RCC 7860 (cell line): ENCODE measurements at regions not wholly inside any gene's neighbourhood (a gene's known extent, or its start where the extent isn't known, plus 50 kb on each side); places are given as distances from the start of the nearest gene placed in this dataset.

Experiments used
- DNase-seq: peaks from one replicate; pipeline ENCODE4 v3.0.0-alpha.2; 2015; ENCODE audit warnings: low spot score
- FAIRE-seq: peaks from 2 replicates; lab custom pipeline; 2012; peaks lifted over from hg19 to GRCh38; lab: Jason Lieb, UNC

DNA sequence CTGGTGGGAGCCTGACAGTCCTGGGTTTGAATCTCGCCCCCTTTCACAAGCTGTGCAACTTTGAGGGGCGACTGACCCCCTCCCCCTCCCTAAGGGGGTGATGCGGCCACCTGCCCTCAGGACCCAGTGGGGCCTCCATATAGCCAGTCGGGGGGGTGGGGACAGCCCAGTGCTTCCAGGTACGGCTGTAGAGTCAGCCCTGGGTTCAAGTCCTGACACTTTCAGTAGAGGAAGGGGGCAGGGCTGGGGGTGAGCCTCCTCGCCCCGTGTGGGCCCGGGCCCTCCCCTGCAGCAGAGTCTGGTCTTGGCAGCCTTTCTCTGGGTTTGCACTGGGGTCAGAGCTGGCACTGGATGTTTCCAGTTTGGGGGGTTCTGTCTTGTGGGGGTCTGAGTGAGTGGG is 216.3 kb downstream of the C9orf50 start:
- DNase-seq (no peak), FAIRE-seq (no peak)

DNA sequence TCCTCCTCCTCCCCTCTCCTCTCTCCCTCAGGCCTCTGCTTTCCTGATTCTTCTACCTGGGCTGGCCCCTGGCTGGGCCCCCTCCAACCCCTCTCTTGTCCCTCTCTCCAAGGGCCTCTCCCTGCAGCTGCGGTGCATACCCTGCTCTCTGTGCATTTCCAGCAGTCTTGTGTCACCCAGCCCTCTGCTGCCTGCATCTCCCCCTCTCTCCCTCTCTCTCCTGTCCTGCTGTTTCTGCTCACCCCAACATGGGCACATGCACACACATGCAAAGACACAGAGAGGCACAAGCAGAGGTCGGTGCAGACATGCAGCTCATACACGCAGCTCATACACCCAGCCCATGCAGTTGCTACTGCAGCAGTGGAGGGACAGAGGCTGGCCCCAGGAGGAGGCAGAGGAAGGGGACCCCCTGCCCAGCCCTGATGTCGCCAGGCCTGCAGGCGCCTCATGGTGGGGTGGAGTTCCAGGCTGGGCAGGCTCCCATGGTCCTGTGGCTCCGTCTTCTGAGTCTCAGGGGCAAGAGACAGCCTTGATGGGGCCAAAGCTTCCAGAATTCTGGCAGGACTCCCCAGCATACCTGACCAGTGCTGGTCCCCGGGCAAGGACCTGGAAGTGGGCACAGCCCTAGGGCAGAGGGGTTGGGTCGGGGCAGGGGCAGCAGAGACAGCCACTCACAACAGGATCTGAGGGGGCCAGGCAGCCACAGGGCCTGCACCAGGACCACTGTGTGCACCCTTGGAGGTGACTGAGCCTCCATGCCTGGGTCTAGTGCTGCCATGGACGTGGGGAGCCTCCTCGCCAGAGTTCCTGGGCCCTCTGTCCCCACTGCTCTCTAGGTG is 216.9 kb downstream of the C9orf50 start:
- FAIRE-seq = no peak
- no peak for DNase-seq

DNA sequence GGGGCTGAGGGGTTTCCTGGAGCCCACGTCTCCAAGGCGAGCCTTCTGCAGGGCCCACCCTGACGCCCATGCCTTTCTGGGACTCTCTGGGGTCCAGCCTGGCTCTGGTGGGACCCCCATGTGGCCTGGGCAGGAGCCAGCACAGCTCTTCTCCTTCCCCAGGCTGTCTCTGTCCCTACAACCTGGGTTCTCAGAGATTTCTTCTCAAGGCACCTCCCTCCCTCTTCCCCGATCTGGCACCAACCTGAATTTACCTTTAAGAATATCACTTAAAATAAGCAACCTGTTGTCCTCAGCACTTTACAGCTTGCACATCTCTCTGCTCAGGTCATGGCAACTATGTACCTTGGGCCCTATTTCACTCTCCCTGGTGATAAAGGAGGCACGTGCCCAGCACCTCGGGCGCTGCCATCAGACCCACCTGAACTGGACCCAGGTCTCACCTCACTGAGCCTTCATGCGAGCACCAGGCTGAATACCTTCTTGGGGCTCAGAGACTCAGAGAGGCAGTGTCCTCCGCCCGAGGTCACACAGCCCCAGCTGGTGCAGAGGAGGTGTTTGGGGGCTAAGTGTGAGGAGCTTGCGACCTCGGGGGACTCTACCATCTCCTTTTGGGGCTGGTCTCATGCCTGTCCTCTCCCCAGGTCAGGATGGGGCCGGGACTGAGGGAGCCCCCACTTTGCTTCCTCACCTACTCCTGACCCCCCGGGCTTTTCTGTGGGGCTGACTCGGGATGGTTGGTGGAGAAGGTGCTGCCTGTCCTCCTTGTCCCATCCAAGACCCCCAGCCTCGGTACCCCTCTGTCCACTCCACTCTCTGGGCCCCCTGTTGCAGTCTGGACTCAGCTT is 217.7 kb downstream of the C9orf50 start:
- no peak for FAIRE-seq

GRCh38 chr9:129402371-129402739 is 218.5 kb downstream of the C9orf50 start:
- DNase-seq (no peak), FAIRE-seq (no peak)

More for the DNA sequence above, 217.7 kb downstream of the C9orf50 start:
- DNase-seq = no peak

DNA sequence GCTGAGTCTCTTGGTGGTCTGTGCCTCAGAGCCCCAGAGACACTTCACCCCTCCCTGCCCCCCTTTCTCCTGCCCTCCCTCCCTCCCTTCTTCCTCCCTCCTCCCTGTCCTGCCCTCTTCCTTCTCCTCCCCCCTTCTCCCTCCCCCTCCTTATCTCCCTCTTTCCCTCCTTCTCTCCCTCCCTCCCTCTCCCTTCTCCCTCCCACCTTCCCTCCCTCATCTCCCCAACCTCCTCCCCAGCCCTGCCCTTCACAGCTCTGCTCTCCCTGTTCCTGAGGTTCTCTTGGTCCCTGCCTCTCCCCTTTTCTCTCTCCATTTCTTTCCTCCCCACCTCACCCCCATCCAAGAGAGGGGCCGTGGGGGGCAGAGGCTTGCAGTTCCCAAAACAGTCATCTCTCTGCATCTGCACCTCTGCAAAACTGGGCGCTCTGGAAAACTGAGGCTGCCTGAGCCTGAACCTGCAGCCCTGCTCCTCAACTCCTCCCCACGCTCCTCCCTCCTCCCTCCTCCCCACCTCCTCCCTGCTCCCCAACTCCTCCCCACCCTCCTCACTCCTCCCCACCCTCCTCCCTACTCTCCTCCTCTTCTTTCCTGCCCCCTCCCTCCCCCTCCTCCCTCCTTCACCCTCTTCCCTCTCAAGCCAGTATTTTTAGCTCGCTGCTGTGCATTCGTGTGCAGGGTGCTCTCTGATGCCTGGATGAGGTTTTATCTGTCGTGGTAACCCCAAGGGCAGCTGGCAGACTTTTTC is 219.1 kb downstream of the C9orf50 start:
- DNase-seq = no peak
- FAIRE-seq = no peak

GRCh38 chr9:129400971-129401622 is 219.8 kb downstream of the C9orf50 start:
- DNase-seq (no peak), FAIRE-seq (no peak)

GRCh38 chr9:129400001-129400970 is 220.6 kb downstream of the C9orf50 start:
- FAIRE-seq = no peak
- no peak for DNase-seq

- DNase-seq (no peak), FAIRE-seq (no peak)
Observed at GRCh38 chr9:129399634-129399990, 221.3 kb downstream of the C9orf50 start.

DNA sequence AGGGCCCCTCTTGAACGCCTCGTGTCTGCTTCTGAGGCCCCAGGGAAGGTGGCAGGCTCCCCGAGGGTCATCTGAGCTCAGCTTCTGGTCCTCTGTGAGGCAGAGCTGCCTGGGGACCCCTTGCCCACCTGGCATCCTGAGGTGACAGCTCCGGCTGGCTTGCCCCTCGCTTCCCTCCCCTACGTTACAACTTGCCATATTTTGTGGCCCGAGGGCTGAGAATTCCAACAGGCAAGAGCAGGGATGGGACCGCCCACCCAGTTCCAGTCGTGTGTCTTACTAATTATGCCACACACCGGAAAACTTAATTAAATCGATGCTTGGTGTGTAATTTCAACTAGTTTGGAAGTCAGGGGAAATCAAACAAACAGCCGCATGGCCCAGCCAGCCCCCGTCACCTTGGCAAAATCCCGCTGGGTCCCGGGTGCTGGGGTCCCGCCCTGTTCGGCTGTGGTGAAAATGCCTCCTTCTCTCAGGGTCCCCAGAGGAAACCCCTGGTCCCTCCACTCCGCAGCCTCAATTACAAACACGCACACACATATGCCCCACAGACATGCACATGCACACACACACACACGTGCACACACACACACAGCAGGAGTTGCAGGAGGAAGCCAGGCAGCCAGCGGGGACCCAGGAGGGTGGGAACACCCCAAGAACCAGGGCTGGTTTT is 221.0 kb upstream of the IER5L start:
- FAIRE-seq (no peak), DNase-seq (no peak)

GRCh38 chr9:129398101-129398960 is 220.3 kb upstream of the IER5L start:
- no peak for DNase-seq
- FAIRE-seq = no peak

DNA sequence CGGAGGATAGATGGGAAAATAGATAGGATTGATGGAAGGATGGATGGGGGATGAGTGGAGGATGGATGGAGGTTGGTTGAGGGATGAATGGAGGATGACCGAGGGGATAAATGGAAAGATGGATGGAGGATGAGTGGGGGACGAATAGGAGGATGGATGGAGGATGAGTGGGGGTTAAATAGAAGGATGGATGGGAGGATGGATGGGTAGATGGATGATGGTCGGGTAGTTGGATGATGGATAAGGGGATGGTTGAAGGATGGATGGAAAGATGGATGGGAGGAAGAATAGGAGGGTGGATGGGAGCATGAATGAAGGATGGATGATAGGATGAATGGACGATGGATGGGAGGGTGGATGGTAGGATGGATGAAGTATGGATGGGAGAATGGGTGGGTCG is 219.3 kb upstream of the IER5L start:
- FAIRE-seq = no peak
- DNase-seq = no peak

- DNase-seq = no peak
- FAIRE-seq = no peak
Observed at GRCh38 chr9:129396365-129396708, 218.3 kb upstream of the IER5L start.

DNA sequence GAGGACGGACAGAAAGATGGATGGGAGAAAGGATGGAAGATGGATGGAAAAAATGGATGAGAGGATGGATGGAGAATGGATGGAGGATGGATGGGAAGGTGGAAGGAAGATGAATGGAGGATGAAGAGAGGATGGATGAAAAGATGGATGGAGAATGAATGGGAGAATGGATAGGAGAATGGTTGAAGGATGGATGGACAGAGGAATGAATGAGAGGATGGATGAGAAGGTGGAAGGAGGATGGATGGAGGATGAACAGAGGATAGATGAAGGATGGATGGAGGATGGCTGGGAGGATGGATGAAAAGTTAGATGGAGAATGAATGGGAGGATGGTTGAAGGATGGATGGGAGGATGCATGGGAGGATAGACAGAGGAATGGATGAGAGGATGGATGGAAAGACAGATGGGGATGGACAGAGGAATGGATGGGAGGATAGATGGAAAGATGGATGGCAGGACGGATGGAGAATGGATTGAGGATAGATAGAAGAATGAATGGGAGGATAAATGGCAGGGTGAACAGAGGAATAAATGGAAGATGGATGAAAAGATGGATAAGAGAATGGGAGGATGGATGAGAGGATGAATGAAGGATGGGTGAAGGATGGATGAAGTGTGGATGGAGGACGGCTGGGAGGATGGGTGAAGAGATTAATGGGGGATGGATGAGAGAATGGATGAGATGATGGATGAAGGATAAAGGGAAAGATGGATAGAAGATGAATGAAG is 217.7 kb upstream of the IER5L start:
- FAIRE-seq (no peak), DNase-seq (no peak)

GRCh38 chr9:129394886-129395279 is 216.8 kb upstream of the IER5L start:
- no peak for FAIRE-seq

GRCh38 chr9:129394061-129394885 is 216.2 kb upstream of the IER5L start:
- no peak for DNase-seq
- no peak for FAIRE-seq

More at GRCh38 chr9:129394886-129395279, 216.8 kb upstream of the IER5L start:
- DNase-seq = no peak

DNA sequence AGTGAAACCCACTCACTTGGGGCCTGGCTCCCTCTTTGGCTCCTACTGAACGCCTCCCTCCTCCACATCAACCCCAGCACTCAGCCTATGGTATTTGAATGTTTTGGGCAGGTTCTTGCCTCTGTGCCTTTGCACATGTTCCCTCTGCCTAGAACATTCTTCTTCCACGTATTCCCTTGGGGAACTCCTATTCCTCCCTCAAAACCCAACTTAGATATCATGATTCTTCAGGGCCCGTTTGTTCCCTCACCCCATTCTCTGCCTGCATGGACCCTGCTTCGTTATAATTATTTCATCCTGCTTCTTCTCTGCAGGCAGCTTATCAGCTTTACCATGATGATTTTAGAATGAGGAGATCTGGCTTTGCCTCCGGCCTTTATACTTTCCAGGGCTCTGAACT is 215.0 kb upstream of the IER5L start:
- DNase-seq (no peak), FAIRE-seq (no peak)

GRCh38 chr9:129392093-129392541 is 214.1 kb upstream of the IER5L start:
- DNase-seq = no peak
- FAIRE-seq = no peak
